Colon (tissue), 2 donors: ENCODE measurements at regions not wholly inside any gene's neighbourhood (a gene's known extent, or its start where the extent isn't known, plus 50 kb on each side); places are given as distances from the start of the nearest gene placed in this dataset.

Experiments
- FAIRE-seq: peaks from 2 replicates; lab custom pipeline; 2012; peaks lifted over from hg19 to GRCh38; lab: Jason Lieb, UNC
- donor health status: control.
- donor health status: control.

GRCh38 chr1:81699234-81699633 lies 101.5 kb upstream of the ADGRL2 start:
- FAIRE-seq, result no peak

- no peak for FAIRE-seq
Measured at GRCh38 chr1:81695741-81696140, 105.0 kb upstream of the ADGRL2 start.

- no peak for FAIRE-seq
Measured at GRCh38 chr1:81693316-81693715, 107.4 kb upstream of the ADGRL2 start.

- FAIRE-seq, result no peak
Measured at GRCh38 chr1:81690676-81691453, 109.9 kb upstream of the ADGRL2 start.

- no peak for FAIRE-seq
Measured at GRCh38 chr1:81689531-81689941, 111.2 kb upstream of the ADGRL2 start.

- no peak for FAIRE-seq
Measured at GRCh38 chr1:81682490-81682889, 118.2 kb upstream of the ADGRL2 start.

- no peak for FAIRE-seq
Measured at GRCh38 chr1:81681601-81682266, 119.0 kb upstream of the ADGRL2 start.

- FAIRE-seq, result no peak
Measured at GRCh38 chr1:81681114-81681513, 119.6 kb upstream of the ADGRL2 start.

GRCh38 chr1:81679942-81680341 lies 120.8 kb upstream of the ADGRL2 start:
- no peak for FAIRE-seq

GRCh38 chr1:81678779-81679178 lies 122.0 kb upstream of the ADGRL2 start:
- no peak for FAIRE-seq

GRCh38 chr1:81672766-81673165 lies 128.0 kb upstream of the ADGRL2 start:
- FAIRE-seq, result no peak

- FAIRE-seq, result no peak
Measured at GRCh38 chr1:81671038-81671437, 129.7 kb upstream of the ADGRL2 start.

GRCh38 chr1:81670286-81670685 lies 130.4 kb upstream of the ADGRL2 start:
- no peak for FAIRE-seq

- FAIRE-seq, result no peak
Measured at GRCh38 chr1:81666586-81666985, 134.1 kb upstream of the ADGRL2 start.

- FAIRE-seq, result no peak
Measured at GRCh38 chr1:81664341-81664740, 136.4 kb upstream of the ADGRL2 start.

GRCh38 chr1:81662913-81663526 lies 137.7 kb upstream of the ADGRL2 start:
- FAIRE-seq, result no peak

GRCh38 chr1:81660286-81660685 lies 140.4 kb upstream of the ADGRL2 start:
- FAIRE-seq, result no peak

GRCh38 chr1:81654657-81655056 lies 146.1 kb upstream of the ADGRL2 start:
- FAIRE-seq, result no peak

- FAIRE-seq, result no peak
Measured at GRCh38 chr1:81654147-81654546, 146.6 kb upstream of the ADGRL2 start.

GRCh38 chr1:81650776-81651175 lies 150.0 kb upstream of the ADGRL2 start:
- no peak for FAIRE-seq

GRCh38 chr1:81635816-81636215 lies 164.9 kb upstream of the ADGRL2 start:
- FAIRE-seq, result no peak

GRCh38 chr1:81634294-81634693 lies 166.4 kb upstream of the ADGRL2 start:
- no peak for FAIRE-seq

- FAIRE-seq, result no peak
Measured at GRCh38 chr1:81619156-81619555, 181.6 kb upstream of the ADGRL2 start.
